Liver (tissue), 3 donors: ENCODE measurements at regions not wholly inside any gene's neighbourhood (a gene's known extent, or its start where the extent isn't known, plus 50 kb on each side); places are given as distances from the start of the nearest gene placed in this dataset.

ENCODE experiments used
- CTCF ChIP-seq: fragments of 150-350 bp; IDR thresholded peaks from 2 replicates; pipeline ENCODE4 v1.5.1; 2017; ENCODE audit warnings: improper control_type of control experiment, low read depth, low read length; ENCODE audit not compliant: missing input control
- MAX ChIP-seq: IDR thresholded peaks from 2 replicates; pipeline ENCODE4 v1.6.1; 2016; ENCODE audit warnings: antibody characterized with exemption
- REST ChIP-seq: IDR thresholded peaks from 2 replicates; pipeline ENCODE4 v1.6.1; 2016; ENCODE audit warnings: antibody characterized with exemption, mild to moderate bottlenecking
- TAF1 ChIP-seq: conservative IDR thresholded peaks from 2 replicates; pipeline ENCODE4 v1.6.1; 2016; ENCODE audit warnings: antibody characterized with exemption, mild to moderate bottlenecking
- YY1 ChIP-seq: IDR thresholded peaks from 2 replicates; pipeline ENCODE4 v1.6.1; 2016; ENCODE audit warnings: antibody characterized with exemption, mild to moderate bottlenecking
- ZBTB33 ChIP-seq: IDR thresholded peaks from 2 replicates; pipeline ENCODE4 v1.6.1; 2016; ENCODE audit warnings: antibody characterized with exemption
- donor health status: healthy.
- donor health status: healthy.

GRCh38 chrX:79462458-79462857, 95.3 kb upstream of the ITM2A start:
- no peak for TF ChIP-seq CTCF
- no peak for TF ChIP-seq YY1
- no peak for TF ChIP-seq ZBTB33
- no peak for TF ChIP-seq MAX
- TF ChIP-seq TAF1, result no peak
- TF ChIP-seq REST, result no peak
